22Rv1 (cell line): ENCODE measurements at regions not wholly inside any gene's neighbourhood (a gene's known extent, or its start where the extent isn't known, plus 50 kb on each side); places are given as distances from the start of the nearest gene placed in this dataset.

ENCODE experiments used
- ZFX ChIP-seq: fragments of 450-650 bp; IDR thresholded peaks from 2 replicates; pipeline ENCODE4 v1.6.1; 2017; ENCODE audit warnings: antibody characterized with exemption, borderline replicate concordance
- TF ChIP-seq, protein P1 (sequence below): fragments of 450-650 bp; IDR thresholded peaks from 2 replicates; pipeline ENCODE4 v1.5.1; 2017; ENCODE audit warnings: mild to moderate bottlenecking

DNA sequence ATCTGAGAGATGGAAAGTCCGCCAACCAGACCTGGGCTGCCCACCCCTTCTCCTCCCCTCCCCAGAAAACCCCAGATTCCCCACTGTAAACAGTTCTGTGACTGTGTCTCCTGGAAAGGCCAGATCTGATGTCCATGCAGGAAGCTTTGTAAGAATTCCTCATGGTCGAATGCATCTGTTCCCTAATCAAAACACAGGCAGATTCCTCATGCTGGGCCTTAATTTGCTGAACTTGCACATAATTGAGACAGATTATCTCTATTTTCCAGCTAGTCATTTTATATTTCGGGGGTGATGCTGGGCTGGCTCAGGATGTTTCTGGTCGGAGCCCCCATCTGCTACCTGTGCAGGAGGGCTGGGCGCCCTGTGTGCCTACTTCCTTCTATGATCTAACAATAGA is 233.6 kb upstream of the ASIC2 start:
- TF ChIP-seq, protein P1, sequence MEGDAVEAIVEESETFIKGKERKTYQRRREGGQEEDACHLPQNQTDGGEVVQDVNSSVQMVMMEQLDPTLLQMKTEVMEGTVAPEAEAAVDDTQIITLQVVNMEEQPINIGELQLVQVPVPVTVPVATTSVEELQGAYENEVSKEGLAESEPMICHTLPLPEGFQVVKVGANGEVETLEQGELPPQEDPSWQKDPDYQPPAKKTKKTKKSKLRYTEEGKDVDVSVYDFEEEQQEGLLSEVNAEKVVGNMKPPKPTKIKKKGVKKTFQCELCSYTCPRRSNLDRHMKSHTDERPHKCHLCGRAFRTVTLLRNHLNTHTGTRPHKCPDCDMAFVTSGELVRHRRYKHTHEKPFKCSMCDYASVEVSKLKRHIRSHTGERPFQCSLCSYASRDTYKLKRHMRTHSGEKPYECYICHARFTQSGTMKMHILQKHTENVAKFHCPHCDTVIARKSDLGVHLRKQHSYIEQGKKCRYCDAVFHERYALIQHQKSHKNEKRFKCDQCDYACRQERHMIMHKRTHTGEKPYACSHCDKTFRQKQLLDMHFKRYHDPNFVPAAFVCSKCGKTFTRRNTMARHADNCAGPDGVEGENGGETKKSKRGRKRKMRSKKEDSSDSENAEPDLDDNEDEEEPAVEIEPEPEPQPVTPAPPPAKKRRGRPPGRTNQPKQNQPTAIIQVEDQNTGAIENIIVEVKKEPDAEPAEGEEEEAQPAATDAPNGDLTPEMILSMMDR = no peak
- TF ChIP-seq ZFX = no peak
